ELR (cell line): ENCODE measurements at regions not wholly inside any gene's neighbourhood (a gene's known extent, or its start where the extent isn't known, plus 50 kb on each side); places are given as distances from the start of the nearest gene placed in this dataset.

Source experiments
- DNase-seq: peaks from one replicate; pipeline ENCODE4 v3.0.0-alpha.2; 2015; ENCODE audit warnings: low read depth

DNA sequence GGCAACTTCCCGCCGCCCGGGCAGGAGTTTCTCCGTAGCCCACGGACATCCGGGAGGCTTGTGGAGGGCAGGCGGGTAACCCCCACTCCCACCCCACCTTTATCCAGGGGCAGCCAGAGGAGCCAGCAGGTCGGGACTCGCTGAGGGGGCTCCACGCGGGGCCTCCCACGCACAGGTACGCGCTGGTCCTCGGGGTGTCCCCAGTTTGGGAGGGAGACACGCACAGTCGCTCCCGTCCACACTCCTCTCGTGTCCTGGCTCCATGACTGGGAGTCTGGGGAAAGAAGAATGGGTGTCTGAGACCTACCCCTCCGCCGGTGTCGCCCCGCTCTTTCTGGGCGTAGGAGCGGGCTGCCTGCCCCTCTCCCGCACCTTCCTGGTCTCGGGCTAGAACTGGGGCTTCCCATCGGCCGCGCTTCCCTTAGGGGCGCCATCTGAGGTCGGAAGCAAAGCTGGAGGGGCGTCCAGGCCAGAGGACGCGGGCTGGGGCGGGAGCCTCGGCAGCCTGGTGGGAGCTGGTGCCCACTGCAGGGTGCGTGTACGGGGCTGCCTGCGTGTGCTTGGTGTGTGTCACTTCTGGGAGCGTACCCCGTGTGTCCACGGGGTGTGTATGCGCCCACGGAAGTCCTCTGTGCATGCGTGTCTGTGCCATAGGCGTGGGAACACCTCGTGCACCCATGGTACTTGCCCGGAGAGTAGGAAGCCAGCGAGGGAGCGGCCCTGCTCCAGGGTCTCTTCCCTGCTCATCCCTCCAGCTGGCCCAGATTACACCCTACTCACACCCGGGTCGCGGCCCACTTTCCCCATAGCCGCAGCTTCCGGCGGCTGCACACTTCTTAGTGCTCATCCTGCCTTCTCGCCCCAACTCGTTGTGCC, 73.0 kb upstream of the LEP start:
- DNase-seq, result no peak

DNA sequence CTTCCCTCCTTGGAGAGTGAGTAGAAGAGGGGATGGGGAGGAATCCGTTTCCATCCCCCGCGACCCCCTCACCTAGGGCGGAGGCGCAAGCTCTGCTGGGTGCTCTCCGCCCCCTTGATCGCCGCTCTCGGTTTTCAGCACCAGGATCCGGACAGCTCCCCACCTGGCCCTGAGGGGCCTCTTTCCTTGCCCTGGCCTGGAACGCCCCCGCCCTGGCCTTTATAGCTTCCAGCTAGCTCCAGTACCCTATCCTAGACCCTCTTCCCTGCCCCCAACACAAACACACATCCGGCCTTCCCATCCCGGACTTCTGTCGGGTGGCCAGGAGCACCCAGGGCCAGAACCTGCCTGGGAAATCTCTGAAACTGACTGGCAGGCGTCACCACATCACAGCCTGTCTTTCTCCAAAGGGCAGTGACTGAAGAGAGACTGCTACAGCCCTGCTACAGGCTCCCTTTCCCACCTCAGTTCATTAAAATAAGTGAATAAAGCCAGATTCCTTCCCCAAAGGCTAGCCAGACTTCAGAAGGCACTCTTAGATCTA, 72.3 kb upstream of the LEP start:
- DNase-seq, result peak; percentile 8

DNA sequence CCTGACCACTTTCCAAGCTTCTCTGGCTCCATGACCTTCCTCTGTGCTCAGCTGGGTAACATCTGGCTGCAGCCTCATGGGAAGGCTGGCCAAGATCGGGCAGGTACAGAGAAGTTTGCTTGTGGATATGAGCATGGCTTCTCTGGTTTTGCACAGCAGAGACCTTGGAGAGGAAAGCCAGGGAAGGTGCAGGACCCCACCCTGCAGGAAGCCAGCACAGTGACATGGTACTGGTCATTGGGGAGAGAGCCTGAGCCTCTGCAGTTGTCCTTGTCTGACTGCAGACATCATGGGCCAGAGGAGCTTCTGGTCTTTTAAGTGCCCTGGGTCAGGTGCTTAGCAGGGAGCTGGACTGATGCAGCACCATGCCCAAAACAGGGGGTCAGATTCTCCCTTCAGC, 70.6 kb upstream of the LEP start:
- no peak for DNase-seq

DNA sequence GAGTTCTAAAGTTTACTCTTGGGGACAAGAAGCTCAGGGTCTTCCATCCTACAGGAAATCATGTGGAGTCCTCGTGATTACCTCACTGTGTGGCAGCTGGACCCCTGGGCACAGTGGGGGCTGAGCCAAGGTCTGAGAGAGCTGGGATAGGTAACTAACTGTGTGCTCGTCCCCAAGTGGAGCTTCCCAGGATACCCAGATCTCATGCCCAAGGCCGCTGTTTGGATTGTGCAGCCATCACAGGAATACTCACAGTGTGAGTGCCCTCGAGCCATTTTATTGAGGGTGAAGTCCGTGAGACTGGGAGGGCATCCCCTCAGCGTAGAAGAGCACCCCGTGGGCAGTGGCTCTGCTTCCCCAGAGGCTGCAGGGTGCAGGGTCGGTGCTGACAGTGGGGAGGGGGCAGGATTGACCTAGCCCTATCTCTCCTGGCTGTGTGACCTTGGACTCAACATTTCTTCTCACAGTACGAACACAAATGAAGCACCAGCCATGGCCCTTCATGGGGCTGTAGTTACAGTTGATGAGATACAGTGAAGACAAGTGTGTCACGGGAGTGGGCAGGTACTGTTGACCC, 69.6 kb upstream of the LEP start:
- no peak for DNase-seq

DNA sequence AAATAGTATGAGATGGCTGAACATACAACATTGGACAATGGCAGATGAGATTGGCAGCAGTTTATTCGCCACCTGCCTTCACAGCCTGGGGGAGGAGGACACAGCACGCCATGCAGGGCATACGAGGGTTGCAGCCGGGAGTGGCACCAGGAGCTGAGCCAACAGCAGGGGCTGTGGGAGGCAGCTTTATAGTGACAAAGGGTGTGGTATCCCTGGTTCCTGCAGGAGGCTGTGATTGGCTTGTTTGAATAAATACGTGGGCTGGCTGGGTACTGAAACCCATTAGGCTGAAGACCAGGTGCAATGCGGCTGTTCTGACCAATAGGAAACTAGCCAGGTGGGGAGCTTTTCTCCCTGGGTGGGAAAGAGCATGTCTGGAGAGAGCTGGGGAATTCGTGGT, 68.9 kb upstream of the LEP start:
- DNase-seq, result no peak

DNA sequence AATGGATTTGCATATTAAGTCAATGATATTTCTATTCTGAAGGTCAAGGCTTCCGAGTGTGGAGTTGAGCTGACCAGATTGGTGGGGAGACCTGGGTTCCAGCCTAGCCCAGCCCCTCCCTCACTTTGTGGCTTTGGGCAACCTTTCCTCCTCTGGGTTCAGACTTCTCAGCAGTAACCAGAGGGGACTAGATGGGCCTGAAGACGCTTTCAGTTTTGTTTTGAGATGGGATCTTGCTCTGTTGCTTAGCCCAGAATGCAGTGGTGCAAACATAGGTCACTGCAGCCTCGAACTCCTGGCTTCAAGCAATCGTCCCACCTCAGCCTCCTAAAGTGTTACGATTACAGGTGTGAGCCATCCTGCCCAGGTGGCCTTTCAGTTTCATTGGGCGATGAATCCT, 68.1 kb upstream of the LEP start:
- DNase-seq, result no peak

DNA sequence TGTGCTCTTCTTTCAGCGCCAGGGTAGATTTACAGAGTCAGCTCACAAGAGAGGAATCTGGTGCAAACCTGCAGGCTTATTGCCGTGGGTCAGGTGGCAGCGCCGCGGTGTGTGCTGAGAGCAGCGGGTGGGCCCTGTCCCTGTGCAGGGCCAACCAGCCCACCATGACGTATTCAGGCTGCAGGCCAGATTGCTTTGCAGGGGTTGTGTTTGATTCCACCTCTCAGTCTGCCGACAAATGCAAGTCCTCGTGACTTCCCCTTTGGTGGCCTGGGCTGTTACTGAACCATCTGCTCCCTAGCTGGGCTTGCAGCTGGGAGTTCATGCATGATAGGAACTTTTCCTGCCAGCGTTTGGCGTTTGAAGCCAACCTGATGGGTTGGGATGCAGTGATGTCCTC, 66.7 kb upstream of the LEP start:
- no peak for DNase-seq

DNA sequence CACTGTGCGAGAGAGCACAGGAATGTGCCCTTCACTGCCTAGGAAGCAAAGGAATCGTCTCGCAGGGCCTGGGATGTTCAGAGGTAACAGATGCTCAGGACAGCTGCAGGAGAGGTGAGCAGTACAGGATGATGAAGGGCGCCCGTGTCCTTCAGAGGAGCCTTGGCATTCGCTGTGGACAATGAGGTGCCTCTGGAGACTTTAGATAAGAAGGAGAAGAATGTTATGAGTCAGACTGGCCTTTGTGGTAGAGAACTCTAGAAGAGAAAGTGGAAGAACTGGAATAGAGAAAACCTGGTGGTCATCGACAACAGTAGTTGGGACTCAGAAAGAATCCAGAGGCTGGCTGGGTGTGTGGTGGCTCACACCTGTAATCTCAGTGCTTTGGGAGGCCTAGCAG, 64.4 kb upstream of the LEP start:
- DNase-seq, result peak; percentile 15

DNA sequence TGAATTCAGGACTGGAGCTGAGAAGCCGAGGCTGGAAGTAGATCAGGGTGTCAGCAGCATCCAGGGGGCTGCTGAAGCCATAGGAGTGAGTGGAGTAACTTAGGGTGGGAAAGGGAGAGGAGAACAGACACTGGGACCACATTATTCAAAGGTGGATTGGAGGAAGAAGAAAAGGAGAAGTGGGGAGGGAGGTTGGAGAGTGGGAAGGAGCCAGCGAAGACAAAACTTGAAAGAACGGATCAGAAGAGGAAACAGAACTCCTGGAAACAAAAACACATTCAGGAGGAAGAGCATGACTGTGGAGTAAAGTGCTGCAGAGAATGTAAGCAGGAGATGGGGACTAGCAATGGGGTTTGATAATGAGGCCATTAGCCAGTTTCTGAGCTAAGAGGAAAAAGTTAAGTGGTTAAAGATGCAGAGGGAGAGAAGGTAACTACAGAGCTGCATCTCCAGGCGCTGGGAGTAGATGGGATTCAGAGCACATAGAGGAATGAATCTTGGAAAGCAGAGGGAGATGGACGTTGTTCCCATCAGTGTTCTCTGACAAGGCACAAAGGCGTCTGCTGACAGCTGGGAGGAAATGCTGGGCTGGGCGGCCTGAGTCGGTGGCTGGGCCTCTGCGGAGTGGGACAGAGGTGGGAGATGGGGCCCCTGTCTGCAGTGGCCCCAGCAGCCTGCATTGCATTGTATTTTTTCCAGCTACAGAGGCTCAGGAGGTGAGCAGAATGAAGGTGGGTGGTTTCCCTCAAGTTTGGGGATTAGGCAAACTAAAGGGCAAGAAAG, 63.1 kb upstream of the LEP start:
- DNase-seq, result no peak

DNA sequence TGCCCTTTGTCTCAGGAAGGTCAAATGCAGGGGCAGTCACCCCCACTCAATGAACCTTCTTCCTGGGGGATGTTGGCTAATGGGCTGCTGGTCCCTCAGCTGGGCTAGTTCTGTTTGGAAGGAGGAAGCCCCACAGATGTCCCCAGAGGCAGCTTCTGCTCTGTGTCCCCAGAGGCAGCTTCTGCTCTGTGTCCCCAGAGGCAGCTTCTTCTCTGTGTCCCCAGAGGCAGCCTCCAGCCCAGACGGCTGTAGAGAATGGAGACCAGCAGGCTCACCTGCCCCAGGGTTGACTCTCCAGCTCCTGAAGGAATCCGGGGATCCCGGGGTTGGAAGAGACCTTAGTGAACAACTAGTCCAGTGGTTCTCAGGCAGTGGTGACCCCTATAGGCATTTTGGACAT, 62.5 kb upstream of the LEP start:
- no peak for DNase-seq

DNA sequence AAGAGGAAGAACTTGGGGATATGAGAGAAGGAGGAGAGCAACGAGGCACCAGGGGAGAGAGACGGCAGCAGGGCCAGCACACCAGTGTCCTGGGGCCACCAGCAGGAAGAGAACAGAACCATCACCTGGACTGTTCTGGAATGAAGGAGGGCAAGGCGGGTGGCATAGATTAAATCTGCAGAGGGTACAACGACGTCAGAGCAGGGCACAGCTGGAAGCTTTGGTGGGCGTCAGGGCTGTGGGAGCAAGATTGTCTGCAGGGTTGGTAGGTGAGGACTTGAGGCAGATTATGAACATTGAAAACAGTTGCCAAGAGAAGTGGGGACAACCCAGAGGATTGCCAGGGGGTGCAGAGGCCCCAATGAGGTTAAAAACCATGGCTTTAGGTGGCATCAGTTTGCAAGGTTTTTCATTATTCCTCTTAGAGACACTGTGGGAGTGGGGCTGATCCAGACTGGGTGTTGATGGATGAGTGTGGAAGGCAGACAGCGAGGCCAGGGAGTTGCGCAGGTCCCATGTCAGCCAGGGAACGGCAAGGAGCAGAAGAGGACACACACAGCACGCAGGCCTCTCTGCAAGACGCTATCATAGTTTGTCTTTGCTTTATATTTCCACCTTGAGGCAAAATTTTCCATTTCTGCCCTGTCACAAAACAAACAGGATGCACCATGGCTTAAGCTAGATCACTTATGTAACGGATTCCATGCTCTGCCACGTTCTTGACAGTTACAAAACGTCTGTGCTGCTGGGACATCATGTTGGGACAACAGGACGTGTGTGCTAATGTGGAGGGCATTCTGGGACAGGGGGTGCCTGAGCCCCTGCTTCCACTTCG, 52.5 kb upstream of the LEP start:
- DNase-seq, result no peak

DNA sequence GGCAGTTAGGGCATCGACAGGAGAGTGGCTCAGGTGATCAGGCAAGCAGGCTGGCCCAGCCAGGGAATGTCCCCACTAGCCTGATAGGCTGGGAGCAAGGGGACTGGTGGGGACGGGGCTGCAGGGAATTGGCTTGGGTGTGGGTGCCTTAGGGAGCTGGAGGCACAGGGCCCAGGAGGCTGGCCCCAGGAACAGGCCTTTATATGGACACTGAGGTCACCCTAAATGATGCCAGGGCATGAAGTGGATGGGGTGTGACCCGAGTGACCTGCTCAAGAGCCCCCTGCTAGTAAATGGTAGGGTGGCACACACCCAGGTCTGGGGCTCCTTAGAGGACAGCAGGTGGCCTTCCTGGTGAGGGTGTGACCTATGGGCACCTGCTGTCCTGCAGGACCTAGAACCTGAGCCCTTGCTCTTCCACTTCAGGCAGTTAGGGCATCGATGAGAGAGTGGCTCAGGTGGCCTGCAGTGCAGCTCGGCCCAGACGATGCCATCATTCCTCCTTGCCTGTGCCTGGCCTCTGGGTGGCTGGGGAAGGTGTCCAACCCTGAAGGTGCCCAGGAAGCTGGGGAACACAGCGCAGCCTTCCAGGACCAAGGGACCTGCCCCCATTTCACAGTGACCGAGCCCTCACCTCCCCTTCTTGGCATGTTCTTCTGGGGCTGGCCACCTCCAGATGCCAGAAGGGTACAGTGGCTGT, 51.7 kb upstream of the LEP start:
- DNase-seq, result no peak

DNA sequence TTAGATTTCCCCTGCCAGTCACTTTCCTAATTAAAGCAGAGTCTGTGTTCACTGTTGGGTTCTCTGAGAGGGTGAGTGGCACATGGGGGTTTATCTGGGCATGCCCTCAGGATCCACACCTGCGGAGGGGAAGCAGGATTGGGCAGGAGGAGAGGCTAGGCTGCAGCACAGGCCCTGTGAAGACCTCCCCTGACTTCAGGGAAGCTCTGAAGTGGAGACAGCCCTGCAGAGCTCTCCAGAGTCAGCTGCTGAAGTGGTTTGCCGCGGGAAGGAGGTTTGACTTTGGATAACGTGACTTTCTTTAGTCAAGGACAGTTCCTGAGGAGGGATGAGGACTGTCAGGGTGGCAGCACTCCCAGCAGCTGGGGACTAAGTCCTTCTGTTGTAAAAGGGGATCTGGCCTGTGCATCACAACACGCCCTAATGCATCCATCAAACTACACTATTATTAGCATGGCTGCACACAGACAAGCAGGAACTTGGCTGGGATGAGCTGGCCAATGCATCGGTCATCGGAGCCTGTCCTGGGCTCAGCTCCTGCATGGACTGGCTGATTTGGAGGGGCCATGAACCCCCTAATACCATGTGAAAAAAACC, 50.9 kb upstream of the LEP start:
- DNase-seq, result no peak

DNA sequence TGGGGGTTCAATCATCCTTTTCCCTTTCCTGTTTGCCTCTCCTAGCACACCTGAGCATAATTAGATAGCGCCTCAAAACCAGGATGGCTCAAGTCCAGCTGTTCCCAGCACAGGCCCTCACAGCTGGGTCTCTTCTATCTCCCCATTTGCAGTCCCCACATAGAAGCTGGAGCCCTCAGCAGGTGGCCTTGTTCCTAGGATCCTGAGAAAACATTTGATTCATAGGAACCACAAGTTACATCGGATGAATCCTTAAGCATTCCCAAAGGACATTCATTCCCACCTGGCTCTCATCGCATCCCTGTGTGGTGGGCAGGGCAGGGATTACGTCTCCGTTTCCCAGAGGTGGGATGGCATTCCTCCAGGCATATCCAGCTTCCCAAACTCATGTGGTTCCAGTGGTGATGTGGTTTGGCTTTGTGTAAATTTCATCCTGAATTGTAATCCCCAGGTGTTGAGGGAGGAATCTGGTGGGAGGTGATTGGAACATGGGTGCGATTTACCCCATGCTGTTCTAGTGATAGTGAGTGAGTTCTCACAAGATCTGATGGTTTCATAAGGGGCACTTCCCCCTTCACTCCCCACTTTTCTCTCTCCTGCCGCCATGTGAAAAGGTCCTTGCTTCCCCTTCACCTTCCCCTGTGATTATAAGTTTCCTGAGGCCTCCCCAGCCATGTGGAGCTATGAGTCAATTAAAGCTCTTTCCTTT, 49.8 kb upstream of the LEP start:
- DNase-seq, result no peak
